H1 (cell line): ENCODE measurements at regions not wholly inside any gene's neighbourhood (a gene's known extent, or its start where the extent isn't known, plus 50 kb on each side); places are given as distances from the start of the nearest gene placed in this dataset.
A peak's percentile ranks its signal among the peaks of the same experiment; 100 is the strongest.

Source experiments
- CTCF ChIA-PET: fragments of 300-600 bp; sonication (Branson Sonifier 250); formaldehyde crosslinking; loops from one replicate; lab custom pipeline; 2021; ENCODE audit not compliant: partially characterized antibody; lab: Charles Lee
- POLR2A ChIA-PET: fragments of 300-600 bp; sonication (Branson Sonifier 250); formaldehyde crosslinking; loops from one replicate; lab custom pipeline; 2021; ENCODE audit warnings: inconsistent platforms; ENCODE audit not compliant: partially characterized antibody; lab: Charles Lee
- DNase-seq, 2 experiments: peaks; one replicate each; pipeline versions ENCODE4 v3.0.0 to v3.0.0-alpha.2; 2010 to 2022; ENCODE audit warnings: low spot score in 2 of 2, low read depth in 1 of 2, mixed read lengths in 1 of 2
- FAIRE-seq: peaks from 2 replicates; lab custom pipeline; 2011; peaks lifted over from hg19 to GRCh38; lab: Jason Lieb, UNC
- H2AFZ ChIP-seq: 2 replicates; pipeline ENCODE4 v1.8.1; 2012; ENCODE audit warnings: low read length, inconsistent platforms
- H2AK5ac ChIP-seq: 2 replicates; pipeline ENCODE4 v1.6.1; 2013; ENCODE audit warnings: low read depth, low read length
- H2BK120ac ChIP-seq: replicated peaks from 2 replicates; pipeline ENCODE3; 2013; ENCODE audit warnings: low read depth, low read length, inconsistent platforms
- H2BK12ac ChIP-seq: 2 replicates; pipeline ENCODE4 v1.6.1; 2013; ENCODE audit warnings: low read depth, low read length
- H2BK15ac ChIP-seq: 2 replicates; pipeline ENCODE4 v1.6.1; 2013; ENCODE audit warnings: low read length
- H2BK20ac ChIP-seq: 2 replicates; pipeline ENCODE4 v1.6.1; 2013; ENCODE audit warnings: low read length
- H2BK5ac ChIP-seq: 2 replicates; pipeline ENCODE4 v1.6.1; 2013; ENCODE audit warnings: low read depth, low read length
- H3K14ac ChIP-seq: 2 replicates; pipeline ENCODE4 v1.6.1; 2013; ENCODE audit warnings: inconsistent platforms; ENCODE audit not compliant: insufficient read length
- H3K18ac ChIP-seq: 2 replicates; pipeline ENCODE4 v1.6.1; 2013; ENCODE audit warnings: low read length; ENCODE audit errors: extremely low read depth
- H3K23ac ChIP-seq: 2 replicates; pipeline ENCODE4 v1.6.1; 2013; ENCODE audit warnings: inconsistent platforms; ENCODE audit not compliant: insufficient read length
- H3K23me2 ChIP-seq: 2 replicates; pipeline ENCODE4 v1.6.1; 2013; ENCODE audit warnings: low read depth, low read length
- H3K27ac ChIP-seq: 2 replicates; pipeline ENCODE4 v1.6.1; 2011; ENCODE audit warnings: low read depth, low read length, inconsistent platforms
- H3K27me3 ChIP-seq, 4 experiments: replicated peaks in 1 of 4; 1 replicate in 1 of 4; 2 replicates in 3 of 4; pipeline versions ENCODE4 v1.6.1 to v1.8.1; 2011 to 2013; ENCODE audit warnings: low read length in 3 of 4, mild to moderate bottlenecking in 3 of 4, inconsistent platforms in 2 of 4, mixed read lengths in 2 of 4, moderate library complexity in 1 of 4; ENCODE audit not compliant: control insufficient read depth in 3 of 4, insufficient read depth in 3 of 4; ENCODE audit errors: extremely low read depth in 1 of 4
- H3K36me3 ChIP-seq, 4 experiments: 2 replicates each; pipeline versions ENCODE4 v1.6.1 to v1.8.1; 2011 to 2013; ENCODE audit warnings: mild to moderate bottlenecking in 4 of 4, low read length in 3 of 4, moderate library complexity in 2 of 4, control low read depth in 1 of 4, inconsistent platforms in 1 of 4; ENCODE audit not compliant: insufficient read depth in 4 of 4, control insufficient read depth in 2 of 4
- H3K4ac ChIP-seq: replicated peaks from 2 replicates; pipeline ENCODE3; 2013; ENCODE audit warnings: low read length, low read depth, mixed read lengths, inconsistent platforms; ENCODE audit not compliant: insufficient read length
- H3K4me1 ChIP-seq, 4 experiments: replicated peaks in 1 of 4; 1 replicate in 1 of 4; 2 replicates in 3 of 4; pipeline versions ENCODE4 v1.6.1 to v1.8.1; 2011 to 2013; ENCODE audit warnings: low read length in 3 of 4, inconsistent platforms in 2 of 4, mixed read lengths in 1 of 4; ENCODE audit not compliant: insufficient read depth in 4 of 4, control insufficient read depth in 3 of 4
- H3K4me2 ChIP-seq, 2 experiments: 2 replicates each; pipeline versions ENCODE4 v1.6.1 to v1.8.1; 2011 to 2013; ENCODE audit warnings: low read depth in 2 of 2, low read length in 2 of 2, control low read depth in 1 of 2, inconsistent platforms in 1 of 2, mild to moderate bottlenecking in 1 of 2; ENCODE audit not compliant: insufficient read depth in 1 of 2
- H3K4me3 ChIP-seq, 4 experiments: fragments of 200-600, 300-600 bp in 1 of 4; sonication (generic), shearing (Covaris generic), sonication (Bioruptor Twin) in 1 of 4; 2 replicates each; pipeline versions ENCODE4 v1.5.1 to v1.8.1; 2011 to 2016; ENCODE audit warnings: low read length in 4 of 4, low read depth in 3 of 4, control low read depth in 2 of 4, inconsistent platforms in 2 of 4, mild to moderate bottlenecking in 2 of 4, mixed read lengths in 1 of 4, moderate library complexity in 1 of 4; ENCODE audit not compliant: insufficient read depth in 2 of 4; ENCODE audit errors: extremely low read depth in 1 of 4
- H3K56ac ChIP-seq: replicated peaks from 2 replicates; pipeline ENCODE3; 2013; ENCODE audit warnings: low read depth, mild to moderate bottlenecking, mixed read lengths, low read length, inconsistent platforms; ENCODE audit not compliant: insufficient read length
- H3K79me1 ChIP-seq: 2 replicates; pipeline ENCODE4 v1.6.1; 2013; ENCODE audit warnings: low read depth, low read length, control low read depth
- H3K79me2 ChIP-seq, 2 experiments: 2 replicates each; pipeline versions ENCODE4 v1.6.1 to v1.8.1; 2012 to 2013; ENCODE audit warnings: low read length in 2 of 2, mild to moderate bottlenecking in 2 of 2, inconsistent platforms in 1 of 2; ENCODE audit not compliant: insufficient read depth in 2 of 2, control insufficient read depth in 1 of 2
- H3K9ac ChIP-seq, 4 experiments: replicated peaks in 1 of 4; 1 replicate in 1 of 4; 2 replicates in 3 of 4; pipeline versions ENCODE4 v1.6.1 to v1.8.1; 2011 to 2013; ENCODE audit warnings: low read depth in 3 of 4, low read length in 3 of 4, control low read depth in 2 of 4, mild to moderate bottlenecking in 2 of 4, moderate library complexity in 2 of 4, inconsistent platforms in 1 of 4; ENCODE audit errors: extremely low read depth in 1 of 4
- H3K9me3 ChIP-seq, 2 experiments: 2 replicates each; pipeline versions ENCODE4 v1.6.1 to v1.8.1; 2012 to 2013; ENCODE audit warnings: mild to moderate bottlenecking in 2 of 2, moderate library complexity in 2 of 2, control low read depth in 1 of 2, inconsistent platforms in 1 of 2, low read depth in 1 of 2, low read length in 1 of 2, mixed read lengths in 1 of 2; ENCODE audit not compliant: insufficient read depth in 2 of 2
- H4K20me1 ChIP-seq, 2 experiments: replicated peaks in 1 of 2; 2 replicates each; pipeline versions ENCODE3 to v1.8.1; 2011 to 2013; ENCODE audit warnings: inconsistent platforms in 2 of 2, low read length in 2 of 2, mild to moderate bottlenecking in 1 of 2; ENCODE audit not compliant: insufficient read depth in 2 of 2, control insufficient read depth in 1 of 2
- H4K5ac ChIP-seq: 2 replicates; pipeline ENCODE4 v1.6.1; 2013; ENCODE audit warnings: low read length, low read depth, mixed read lengths, inconsistent platforms; ENCODE audit not compliant: insufficient read length
- H4K8ac ChIP-seq: 2 replicates; pipeline ENCODE4 v1.8.0; 2013; ENCODE audit warnings: mild to moderate bottlenecking, moderate library complexity, low read length, inconsistent platforms; ENCODE audit not compliant: insufficient read depth; ENCODE audit errors: extremely low read depth
- H4K91ac ChIP-seq: replicated peaks from 2 replicates; pipeline ENCODE3; 2013; ENCODE audit warnings: low read length, mixed read lengths, inconsistent platforms; ENCODE audit not compliant: insufficient read length
- BACH1 ChIP-seq: IDR thresholded peaks from 2 replicates; pipeline ENCODE4 v1.6.1; 2012; ENCODE audit warnings: low read length, improper control_type of control experiment
- CHD1 ChIP-seq: IDR thresholded peaks from 2 replicates; pipeline ENCODE4 v1.6.1; 2012; ENCODE audit warnings: low read depth, low read length, improper control_type of control experiment
- CTBP2 ChIP-seq: IDR thresholded peaks from 2 replicates; pipeline ENCODE4 v1.7.0; 2011; ENCODE audit warnings: borderline replicate concordance, mild to moderate bottlenecking, moderate library complexity, mixed read lengths, low read length; ENCODE audit not compliant: insufficient read depth, insufficient read length
- EZH2 ChIP-seq: fragments of 200-600 bp; sonication (generic); IDR thresholded peaks from 2 replicates; pipeline ENCODE4 v1.7.1; 2012; ENCODE audit warnings: low read depth, mild to moderate bottlenecking, moderate library complexity, low read length, inconsistent platforms; ENCODE audit not compliant: severe bottlenecking
- GTF2F1 ChIP-seq: IDR thresholded peaks from 2 replicates; pipeline ENCODE4 v1.6.1; 2012; ENCODE audit warnings: low read depth, low read length, improper control_type of control experiment, borderline replicate concordance
- JUN ChIP-seq: IDR thresholded peaks from 2 replicates; pipeline ENCODE4 v1.6.1; 2011; ENCODE audit warnings: low read depth, mild to moderate bottlenecking, improper control_type of control experiment, low read length
- JUND ChIP-seq: IDR thresholded peaks from 2 replicates; pipeline ENCODE4 v1.6.1; 2011; ENCODE audit warnings: mild to moderate bottlenecking, improper control_type of control experiment, low read length
- KDM1A ChIP-seq: fragments of 200-600, 300-600 bp; sonication (generic); IDR thresholded peaks from 2 replicates; pipeline ENCODE4 v1.7.1; 2016; ENCODE audit warnings: mild to moderate bottlenecking, low read length, borderline replicate concordance
- MAFK ChIP-seq: IDR thresholded peaks from 2 replicates; pipeline ENCODE4 v1.6.1; 2012; ENCODE audit warnings: low read depth, mild to moderate bottlenecking, improper control_type of control experiment, low read length
- POLR2AphosphoS5 ChIP-seq: IDR thresholded peaks from 2 replicates; pipeline ENCODE4 v1.6.1; 2011; ENCODE audit warnings: low read depth, low read length
- RAD21 ChIP-seq, 2 experiments: IDR thresholded peaks in 1 of 2; conservative IDR thresholded peaks in 1 of 2; 2 replicates each; pipeline ENCODE4 v1.6.1; 2011; ENCODE audit warnings: low read depth in 2 of 2, low read length in 2 of 2, improper control_type of control experiment in 1 of 2, inconsistent platforms in 1 of 2, mild to moderate bottlenecking in 1 of 2, moderate library complexity in 1 of 2
- TAF1 ChIP-seq: IDR thresholded peaks from 2 replicates; pipeline ENCODE4 v1.6.1; 2011; ENCODE audit warnings: mild to moderate bottlenecking, low read depth, low read length
- TEAD4 ChIP-seq: IDR thresholded peaks from 2 replicates; pipeline ENCODE4 v1.6.1; 2012; ENCODE audit warnings: low read depth, low read length, inconsistent platforms, mixed read lengths
- WGBS, 2 experiments: shearing (Covaris generic) in 1 of 2; methylation state at CpG; one replicate each; pipeline versions ENCODE4 v1.1.6 to v1.1.7; 2013 to 2015; ENCODE audit warnings: low lambda C conversion rate in 2 of 2, mixed read lengths in 2 of 2, inconsistent platforms in 1 of 2, low coverage in 1 of 2, missing lambda C conversion rate in 1 of 2; ENCODE audit not compliant: insufficient replicate concordance in 2 of 2, insufficient coverage in 1 of 2, insufficient read length in 1 of 2; ENCODE audit errors: extremely low coverage in 1 of 2, missing lambda C conversion rate in 1 of 2; 5-methylcytosine and 5-hydroxymethylcytosine counted together
- TF ChIP-seq, protein P1 (sequence below): IDR thresholded peaks from 2 replicates; pipeline ENCODE4 v1.6.1; 2011; ENCODE audit warnings: low read depth, mild to moderate bottlenecking, low read length; ENCODE audit not compliant: insufficient read depth

DNA sequence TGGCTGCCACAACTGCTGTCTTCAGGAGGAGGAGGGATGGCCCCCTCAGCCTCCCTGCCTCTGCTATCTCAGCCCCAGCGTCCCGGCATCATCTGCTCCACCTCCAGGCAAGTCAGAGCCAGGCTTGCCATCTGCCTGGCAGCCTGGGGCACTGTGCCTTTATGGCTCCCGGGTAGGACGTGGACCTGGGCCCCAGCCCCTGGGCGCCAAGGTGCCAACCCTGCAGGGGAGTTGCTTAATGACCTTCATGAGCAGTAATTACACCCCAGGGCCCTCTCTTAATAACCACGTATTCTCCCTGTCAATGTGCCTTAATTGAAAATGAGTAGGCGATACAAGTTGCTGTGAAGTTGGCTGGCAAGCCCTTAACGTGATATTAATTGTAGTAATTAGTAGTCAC, 122.1 kb upstream of the MLN start:
- H3K56ac ChIP-seq: no peak overlapping the region
- no peaks in the 10 kb centered on the region for H3K79me2 ChIP-seq
- no peak overlapping the region for H2BK5ac ChIP-seq
- no peak overlapping the region for H3K4me3 ChIP-seq
- H3K27ac ChIP-seq: no peak overlapping the region
- H3K18ac ChIP-seq: no peak overlapping the region
- H3K36me3 ChIP-seq: no peaks in the 10 kb centered on the region
- H4K5ac ChIP-seq: peak overlapping the region; percentile 30
- POLR2A ChIA-PET: interaction anchor here (1.0 to 1.3 kb wide), 2 partner anchors 12 to 144 kb away, joined by 3 read pairs; no protein-coding TSS in a partner anchor
- DNase-seq (no peak), FAIRE-seq (no peak)
- no peak overlapping the region for H3K23ac ChIP-seq
- H3K4ac ChIP-seq: no peak overlapping the region
- H3K9ac ChIP-seq: no peak overlapping the region
- no peak overlapping the region for H2AFZ ChIP-seq
- H3K79me1 ChIP-seq: no peaks in the 10 kb centered on the region
- H2BK15ac ChIP-seq: peak overlapping the region; percentile 12; the same call in 1 of the 2 replicates
- no peak overlapping the region for H2BK120ac ChIP-seq
- H3K23me2 ChIP-seq: no peaks in the 10 kb centered on the region
- peaks cover 0 to 14% (median 6%) of the 10 kb centered on the region in 4 experiments; a peak in 3 of 7 replicates for H3K4me1 ChIP-seq
- peak overlapping the region; percentile 15; the same call in 1 of the 2 replicates for H2BK20ac ChIP-seq
- H4K91ac ChIP-seq: peak overlapping the region; percentile 92
- no peak overlapping the region for H3K14ac ChIP-seq
- CTCF ChIA-PET: interaction anchor here (0.8 to 2.1 kb wide), 3 partner anchors 10 to 132 kb away, joined by 3 to 9 read pairs (median 4); no protein-coding TSS in a partner anchor
- H4K20me1 ChIP-seq: no peaks in the 10 kb centered on the region
- H3K9me3 ChIP-seq: no peaks in the 10 kb centered on the region
- no peak overlapping the region; a peak in 1 of 4 replicates for H3K4me2 ChIP-seq
- H3K27me3 ChIP-seq: peaks cover 0 to 3% (median 0%) of the 10 kb centered on the region in 4 experiments; a peak in 2 of 7 replicates
- 0 out of 2 replicates have a peak overlapping the region, but pooled peaks have one; percentile 7 for H4K8ac ChIP-seq
- WGBS, 2 experiments: 92% methylated on average over 8 of the region's 8 CpGs; no CpG with 5 or more reads in 1 of the 2 experiments
- peak overlapping the region; percentile 75; the same call in 1 of the 2 replicates for H2BK12ac ChIP-seq
- no peak overlapping the region for H2AK5ac ChIP-seq
- TF ChIP-seq TEAD4 (no peak), POLR2AphosphoS5 (no peak), CTBP2 (no peak), BACH1 (no peak), TAF1 (no peak), KDM1A (no peak), RAD21 (IDR thresholded peaks at IDR 0.05 in 1 of 2, conservative IDR thresholded peaks at IDR 0.05 in 1 of 2; ENCODE audit: low read depth in 2 of 2, low read length in 2 of 2) (no peak), GTF2F1 (no peak), EZH2 (no peak), CHD1 (no peak), JUND (no peak), MAFK (no peak), JUN (no peak)
- TF ChIP-seq, protein P1, sequence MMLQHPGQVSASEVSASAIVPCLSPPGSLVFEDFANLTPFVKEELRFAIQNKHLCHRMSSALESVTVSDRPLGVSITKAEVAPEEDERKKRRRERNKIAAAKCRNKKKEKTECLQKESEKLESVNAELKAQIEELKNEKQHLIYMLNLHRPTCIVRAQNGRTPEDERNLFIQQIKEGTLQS: no peak
